ENCODE measurements at regions not wholly inside any gene's neighbourhood (a gene's known extent, or its start where the extent isn't known, plus 50 kb on each side); places are given as distances from the start of the nearest gene placed in this dataset.

DNA sequence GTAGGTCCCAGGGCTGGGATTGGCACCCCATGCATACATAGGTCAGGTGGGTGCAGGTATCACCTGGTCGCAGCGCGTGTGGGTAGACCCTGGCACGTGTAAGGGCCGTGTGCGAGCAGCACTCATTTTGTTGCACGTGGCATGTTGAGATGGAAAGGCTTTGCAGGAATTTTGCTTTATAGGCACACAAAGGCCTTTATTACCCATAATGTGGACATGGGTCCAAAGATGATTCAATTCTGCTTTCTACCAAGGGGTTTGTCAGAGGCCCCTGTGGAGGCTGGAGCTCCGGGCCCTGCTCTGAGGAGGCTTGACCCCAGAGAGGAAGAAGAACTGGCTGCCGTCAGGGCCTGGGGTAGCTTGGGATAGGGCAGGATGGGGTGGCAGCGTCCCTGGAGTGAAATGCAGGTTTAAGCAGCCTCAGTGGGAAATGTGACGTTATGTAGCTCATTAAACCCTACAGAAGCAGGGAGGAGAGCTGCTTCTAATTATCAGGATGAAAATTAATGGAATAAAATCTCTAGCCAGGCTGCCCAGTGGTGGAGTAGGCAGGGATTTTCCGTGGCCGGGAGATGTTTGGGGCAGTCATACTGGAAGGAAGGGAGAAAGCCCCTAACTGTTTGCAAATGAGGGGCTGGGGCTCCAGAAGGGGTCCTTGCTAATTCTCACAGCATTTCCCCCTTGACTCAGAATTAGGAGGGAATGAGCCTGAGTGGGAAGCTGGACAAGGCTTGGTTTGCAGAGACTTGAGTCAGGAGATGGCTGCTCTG, 103.3 kb upstream of the PITX1 start:
- no peak for DNase-seq (ENCODE audit: low spot score)
- H3K4me1 ChIP-seq (ENCODE audit: insufficient read depth, low read length, poor library complexity, severe bottlenecking): no peaks in the 10 kb centered on the region
- no peak overlapping the region for H3K27ac ChIP-seq (ENCODE audit: low read depth, low read length, poor library complexity, severe bottlenecking)
- H3K36me3 ChIP-seq (ENCODE audit: insufficient read depth, low read length, poor library complexity, severe bottlenecking): no peaks in the 10 kb centered on the region
- POLR2A ChIA-PET (ENCODE audit: low non-redundant PET): no interaction called here
- CTCF ChIA-PET: no interaction called here
- H3K4me3 ChIP-seq (ENCODE audit: low read depth, low read length, poor library complexity, severe bottlenecking): no peak overlapping the region
- H3K9me3 ChIP-seq (ENCODE audit: low read depth, low read length, poor library complexity, severe bottlenecking): no peaks in the 10 kb centered on the region
- no TSS peak for BruUV-seq (replicated peaks)
- H3K27me3 ChIP-seq (replicated peaks; ENCODE audit: insufficient read depth, low read depth, low read length, poor library complexity): no peaks in the 10 kb centered on the region
- TF ChIP-seq, protein P1, sequence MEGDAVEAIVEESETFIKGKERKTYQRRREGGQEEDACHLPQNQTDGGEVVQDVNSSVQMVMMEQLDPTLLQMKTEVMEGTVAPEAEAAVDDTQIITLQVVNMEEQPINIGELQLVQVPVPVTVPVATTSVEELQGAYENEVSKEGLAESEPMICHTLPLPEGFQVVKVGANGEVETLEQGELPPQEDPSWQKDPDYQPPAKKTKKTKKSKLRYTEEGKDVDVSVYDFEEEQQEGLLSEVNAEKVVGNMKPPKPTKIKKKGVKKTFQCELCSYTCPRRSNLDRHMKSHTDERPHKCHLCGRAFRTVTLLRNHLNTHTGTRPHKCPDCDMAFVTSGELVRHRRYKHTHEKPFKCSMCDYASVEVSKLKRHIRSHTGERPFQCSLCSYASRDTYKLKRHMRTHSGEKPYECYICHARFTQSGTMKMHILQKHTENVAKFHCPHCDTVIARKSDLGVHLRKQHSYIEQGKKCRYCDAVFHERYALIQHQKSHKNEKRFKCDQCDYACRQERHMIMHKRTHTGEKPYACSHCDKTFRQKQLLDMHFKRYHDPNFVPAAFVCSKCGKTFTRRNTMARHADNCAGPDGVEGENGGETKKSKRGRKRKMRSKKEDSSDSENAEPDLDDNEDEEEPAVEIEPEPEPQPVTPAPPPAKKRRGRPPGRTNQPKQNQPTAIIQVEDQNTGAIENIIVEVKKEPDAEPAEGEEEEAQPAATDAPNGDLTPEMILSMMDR (conservative IDR thresholded peaks at IDR 0.05; ENCODE audit: low read depth, low read length): no peak
- no peak for TF ChIP-seq EZH2 (IDR thresholded peaks at IDR 0.05; ENCODE audit: borderline replicate concordance, low read depth, low read length, poor library complexity, severe bottlenecking)
- intact Hi-C loops (cut with micrococcal nuclease; ENCODE audit: unreplicated experiment): no loop called here

DNA sequence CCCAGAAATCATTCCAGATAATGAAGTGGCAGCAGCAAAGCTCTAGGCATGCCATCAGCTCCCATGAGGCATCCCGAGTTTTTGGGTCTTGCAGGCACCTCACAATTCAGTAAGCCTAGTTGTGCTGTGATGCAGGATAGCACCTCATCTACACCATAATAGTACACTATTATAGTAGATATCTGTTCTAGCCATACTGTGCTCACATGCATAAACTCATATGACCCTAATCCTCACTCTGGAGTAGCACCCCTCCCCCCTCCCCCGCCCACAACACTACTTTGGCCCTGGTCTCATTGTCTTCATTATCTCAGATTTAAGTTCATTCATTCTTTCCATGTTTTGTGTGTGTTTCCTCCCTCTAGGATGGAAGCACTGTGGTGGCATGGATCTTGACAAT, 102.5 kb upstream of the PITX1 start:
- Histone ChIP-seq H3K36me3 (ENCODE audit: insufficient read depth, low read length, poor library complexity, severe bottlenecking) (no peaks in the 10 kb centered on the region), H3K27ac (ENCODE audit: low read depth, low read length, poor library complexity, severe bottlenecking) (no peak overlapping the region), H3K4me1 (ENCODE audit: insufficient read depth, low read length, poor library complexity, severe bottlenecking) (no peaks in the 10 kb centered on the region), H3K9me3 (ENCODE audit: low read depth, low read length, poor library complexity, severe bottlenecking) (no peaks in the 10 kb centered on the region), H3K4me3 (ENCODE audit: low read depth, low read length, poor library complexity, severe bottlenecking) (no peak overlapping the region), H3K27me3 (replicated peaks; ENCODE audit: insufficient read depth, low read depth, low read length, poor library complexity) (no peaks in the 10 kb centered on the region)
- POLR2A ChIA-PET (ENCODE audit: low non-redundant PET): no interaction called here
- TF ChIP-seq, protein P1 (conservative IDR thresholded peaks at IDR 0.05; ENCODE audit: low read depth, low read length): no peak
- no peak for TF ChIP-seq EZH2 (IDR thresholded peaks at IDR 0.05; ENCODE audit: borderline replicate concordance, low read depth, low read length, poor library complexity, severe bottlenecking)
- no TSS peak for BruUV-seq (replicated peaks)
- CTCF ChIA-PET: no interaction called here
- DNase-seq (ENCODE audit: low spot score): no peak
- intact Hi-C loops (cut with micrococcal nuclease; ENCODE audit: unreplicated experiment): no loop called here

DNA sequence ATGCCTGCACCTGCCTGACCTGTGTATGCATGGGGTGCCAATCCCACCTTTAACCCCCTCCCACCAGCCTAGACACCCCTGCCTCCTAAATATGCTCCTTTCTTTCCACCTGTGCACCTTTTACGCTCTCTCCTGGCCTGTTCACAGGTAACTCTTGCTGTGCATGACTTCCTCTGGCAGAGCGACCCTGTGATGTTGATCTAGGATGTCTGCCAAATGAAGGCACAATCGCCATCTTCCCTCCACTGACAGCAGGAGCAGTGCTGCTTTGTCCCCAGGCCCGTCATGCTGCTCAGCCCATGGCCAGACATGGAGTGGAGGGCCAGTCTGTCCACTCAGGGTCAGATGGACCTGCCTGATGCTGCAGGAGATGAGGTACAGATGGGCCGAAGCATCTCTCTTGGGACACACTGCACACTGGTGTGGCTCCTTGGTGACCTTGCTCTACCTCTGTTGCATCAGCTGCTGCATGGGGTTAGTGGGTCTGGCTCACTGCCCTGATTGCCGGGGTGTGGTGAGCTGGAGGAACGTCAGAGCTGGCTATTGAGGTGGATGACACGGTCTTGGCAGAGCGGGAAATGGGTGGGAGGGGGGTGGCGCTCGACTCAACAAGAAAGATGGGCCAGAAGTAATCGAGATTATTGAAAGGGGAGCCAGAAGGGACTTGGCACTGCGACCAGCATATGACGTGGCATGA, 101.7 kb upstream of the PITX1 start:
- TF ChIP-seq, protein P1 (conservative IDR thresholded peaks at IDR 0.05; ENCODE audit: low read depth, low read length): no peak
- TF ChIP-seq EZH2 (IDR thresholded peaks at IDR 0.05; ENCODE audit: borderline replicate concordance, low read depth, low read length, poor library complexity, severe bottlenecking): no peak
- DNase-seq (ENCODE audit: low spot score): no peak
- Histone ChIP-seq H3K27ac (ENCODE audit: low read depth, low read length, poor library complexity, severe bottlenecking) (no peak overlapping the region), H3K4me3 (ENCODE audit: low read depth, low read length, poor library complexity, severe bottlenecking) (no peak overlapping the region), H3K36me3 (ENCODE audit: insufficient read depth, low read length, poor library complexity, severe bottlenecking) (no peaks in the 10 kb centered on the region), H3K4me1 (ENCODE audit: insufficient read depth, low read length, poor library complexity, severe bottlenecking) (no peaks in the 10 kb centered on the region), H3K9me3 (ENCODE audit: low read depth, low read length, poor library complexity, severe bottlenecking) (no peaks in the 10 kb centered on the region), H3K27me3 (replicated peaks; ENCODE audit: insufficient read depth, low read depth, low read length, poor library complexity) (no peaks in the 10 kb centered on the region)
- POLR2A ChIA-PET (ENCODE audit: low non-redundant PET): no interaction called here
- intact Hi-C loops (cut with micrococcal nuclease; ENCODE audit: unreplicated experiment): no loop called here
- CTCF ChIA-PET: no interaction called here
- no TSS peak for BruUV-seq (replicated peaks)
